Fibroblast of skin of right quadriceps (primary cell): ENCODE measurements at regions not wholly inside any gene's neighbourhood (a gene's known extent, or its start where the extent isn't known, plus 50 kb on each side); places are given as distances from the start of the nearest gene placed in this dataset.

Experiments used
- DNase-seq: peaks from one replicate; pipeline ENCODE4 v3.0.0-alpha.2; 2013

DNA sequence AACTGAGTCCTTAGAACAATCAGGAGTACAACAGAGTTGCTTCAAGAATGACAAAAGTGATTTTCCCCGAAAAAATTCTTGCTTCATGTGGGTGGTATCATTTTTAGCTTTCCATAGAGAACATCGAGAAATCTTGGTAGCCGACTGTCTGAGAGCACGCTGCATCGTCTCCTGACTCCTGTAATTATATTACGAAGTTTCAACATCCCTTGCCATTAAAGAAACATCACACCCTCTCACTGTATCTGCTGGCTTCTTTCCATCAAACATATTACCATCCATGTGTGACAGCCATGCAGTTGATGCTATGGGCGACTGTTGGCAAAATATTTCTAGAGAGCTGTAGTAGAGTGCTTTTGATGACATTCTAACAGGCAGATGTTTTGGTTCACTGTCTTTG, 311.2 kb downstream of the CMPK2 start:
- no peak for DNase-seq

DNA sequence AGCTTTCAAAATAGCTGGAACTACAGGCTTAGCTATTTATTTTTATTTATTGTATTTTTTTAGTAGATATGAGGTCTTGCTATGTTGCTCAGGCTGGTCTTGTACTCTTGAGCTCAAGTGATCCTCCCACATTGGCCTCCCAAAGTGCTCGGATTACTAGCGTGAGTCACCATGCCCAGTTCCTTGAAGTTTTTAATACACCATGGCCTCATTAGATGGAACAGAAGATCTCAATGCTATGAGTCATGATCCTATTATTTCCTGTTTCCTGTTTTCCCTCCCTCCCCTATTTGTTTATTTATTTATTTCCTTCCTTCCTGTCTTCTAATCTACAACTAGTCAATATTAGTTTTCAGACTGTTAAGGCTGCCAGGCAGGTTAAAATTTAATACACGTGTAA, 309.0 kb downstream of the CMPK2 start:
- peak; percentile 80 for DNase-seq

DNA sequence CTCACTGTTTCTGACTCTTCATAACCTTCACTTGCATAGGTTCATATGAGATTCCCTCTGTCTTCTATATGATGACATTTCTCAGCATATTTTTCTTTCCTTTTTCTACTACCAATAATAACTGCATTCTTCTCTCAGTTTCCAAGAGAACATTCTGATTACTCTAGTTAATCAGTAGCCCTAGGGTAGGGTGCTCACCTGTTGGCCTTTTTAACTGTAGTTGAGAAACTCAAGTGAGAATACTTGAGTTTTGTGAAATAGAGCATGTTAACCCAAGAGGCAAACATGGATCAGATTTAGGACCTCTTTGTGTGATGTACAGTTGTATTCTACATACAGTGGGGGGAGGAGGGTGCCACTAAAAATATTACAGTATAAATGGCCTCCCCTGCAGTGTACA, 308.0 kb downstream of the CMPK2 start:
- no peak for DNase-seq

DNA sequence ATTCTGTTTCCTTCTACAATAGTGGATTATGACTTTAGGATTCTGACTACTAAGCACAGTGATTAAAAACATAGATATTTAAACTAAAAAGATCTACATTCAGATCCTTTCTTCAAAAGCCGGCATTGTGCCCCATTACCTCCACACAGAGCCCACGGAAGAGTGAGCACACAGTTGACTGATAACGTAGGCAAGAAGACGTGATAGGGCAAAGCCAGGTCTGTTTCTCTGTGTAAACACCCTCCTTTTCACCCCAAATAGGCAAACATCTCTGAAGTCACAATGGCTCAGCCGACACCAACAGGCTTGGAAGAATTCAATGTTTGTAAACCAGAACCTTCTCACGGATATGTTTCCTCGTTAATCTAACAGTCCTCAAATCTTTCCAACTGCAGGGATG, 302.9 kb downstream of the CMPK2 start:
- DNase-seq, result no peak

DNA sequence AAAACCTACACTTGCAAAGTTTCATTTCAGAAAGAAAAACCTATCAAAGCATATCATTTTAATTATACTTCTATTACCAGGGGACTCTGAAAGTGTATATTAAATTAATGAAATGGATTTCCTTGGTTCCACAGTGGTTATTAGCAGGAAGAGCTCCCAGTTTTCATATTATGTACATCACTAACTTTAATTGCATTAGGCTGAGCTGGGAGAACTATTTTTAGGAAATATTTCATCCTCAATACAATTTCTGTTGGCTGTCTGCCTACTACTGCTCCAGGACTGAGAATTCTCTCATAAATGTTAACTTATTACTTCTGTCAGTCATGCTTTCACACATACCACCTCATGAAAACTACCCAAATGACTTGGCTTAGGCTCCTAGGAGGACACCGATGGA, 301.4 kb downstream of the CMPK2 start:
- peak; percentile 6 for DNase-seq

DNA sequence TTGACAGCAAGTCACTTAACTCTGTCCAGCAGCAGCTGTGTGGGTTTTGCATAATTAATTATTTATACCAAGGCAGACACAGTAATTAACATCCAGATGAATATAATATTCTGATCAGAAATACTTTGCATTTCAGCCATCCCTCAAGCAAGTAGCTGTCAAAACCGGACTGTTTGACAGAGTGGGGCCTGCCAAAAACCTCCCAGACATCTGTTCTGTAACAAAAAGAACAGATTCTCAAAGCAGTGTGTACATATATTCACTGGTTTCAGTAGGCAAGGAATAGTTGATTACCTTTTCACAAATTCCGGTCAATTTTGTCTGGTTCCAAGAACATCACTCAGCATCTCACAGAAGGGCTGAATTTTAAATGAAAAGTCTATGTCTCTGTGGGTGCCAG, 291.6 kb downstream of the CMPK2 start:
- no peak for DNase-seq

DNA sequence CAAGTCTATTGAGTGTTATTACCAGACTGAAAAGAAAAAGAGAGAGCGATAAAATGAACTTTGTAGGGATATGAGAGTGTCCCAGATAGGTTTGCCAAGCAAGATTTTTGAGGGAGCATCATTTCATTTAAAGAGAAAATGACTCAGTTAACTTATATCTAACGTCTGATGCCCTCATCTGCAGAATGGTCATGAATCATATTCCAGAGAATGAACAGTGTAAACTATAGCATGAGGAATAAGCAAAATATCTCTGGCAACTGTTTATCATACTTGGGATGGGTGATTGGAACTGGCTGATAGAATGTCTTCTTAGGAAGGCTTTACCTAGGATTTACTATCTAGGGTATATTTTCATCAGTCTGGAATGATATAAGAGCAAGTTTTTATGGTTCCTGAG, 289.4 kb downstream of the CMPK2 start:
- DNase-seq, result peak; percentile 79

DNA sequence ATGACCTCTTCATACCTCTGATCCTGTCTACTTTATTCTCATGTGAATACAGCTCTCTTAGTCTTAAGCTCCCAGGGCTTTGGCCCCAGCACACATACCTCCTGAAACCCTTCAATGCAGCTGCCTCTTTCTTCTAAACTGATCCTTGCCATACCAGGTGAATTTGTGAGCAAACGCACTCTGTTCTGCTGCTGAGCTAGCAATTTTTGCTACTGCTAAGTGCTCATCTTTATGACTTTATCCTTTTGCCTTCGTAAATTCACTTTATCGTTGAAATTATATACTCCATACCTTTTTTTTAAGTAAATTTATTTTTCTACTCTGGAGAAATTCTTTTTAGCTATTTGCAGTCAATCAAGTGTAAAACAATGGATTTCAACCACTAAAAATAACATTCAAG, 287.7 kb downstream of the CMPK2 start:
- no peak for DNase-seq

DNA sequence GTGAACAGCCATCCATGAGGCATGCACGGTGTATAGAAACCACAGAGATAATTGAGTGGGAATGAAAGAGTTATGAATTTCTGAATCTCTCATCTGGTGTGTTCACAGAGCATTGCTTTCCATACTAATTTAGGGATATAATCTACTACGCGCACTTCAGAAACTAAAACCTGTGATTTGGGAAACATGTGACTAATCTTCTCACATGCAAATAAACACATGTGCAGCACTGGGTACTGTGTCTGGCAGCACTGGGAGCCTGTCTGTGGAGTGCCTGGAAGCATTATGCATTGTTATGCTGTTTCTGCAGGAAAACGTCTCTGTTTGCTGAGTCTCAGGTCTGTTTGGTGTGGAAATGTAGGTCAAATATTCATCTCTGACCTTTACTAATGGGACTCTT, 287.3 kb downstream of the CMPK2 start:
- DNase-seq, result no peak

DNA sequence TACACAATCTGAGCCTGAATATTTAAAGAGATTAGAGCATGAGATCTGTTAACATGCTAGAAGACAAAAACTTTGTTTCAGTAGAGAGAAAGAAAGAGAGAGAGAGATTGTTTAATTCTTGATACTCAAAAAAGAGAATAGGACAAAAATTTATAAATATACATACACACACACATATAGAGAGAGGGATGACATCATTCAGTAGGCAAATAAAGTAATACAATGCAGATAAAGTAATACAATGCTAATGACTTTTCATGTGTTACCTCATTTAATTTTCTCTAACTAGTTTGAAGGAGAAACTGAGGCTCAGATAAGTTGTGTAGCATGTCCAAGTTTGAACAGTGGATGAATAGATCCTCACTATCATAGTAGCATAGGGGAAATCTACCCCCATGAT, 286.4 kb downstream of the CMPK2 start:
- no peak for DNase-seq

DNA sequence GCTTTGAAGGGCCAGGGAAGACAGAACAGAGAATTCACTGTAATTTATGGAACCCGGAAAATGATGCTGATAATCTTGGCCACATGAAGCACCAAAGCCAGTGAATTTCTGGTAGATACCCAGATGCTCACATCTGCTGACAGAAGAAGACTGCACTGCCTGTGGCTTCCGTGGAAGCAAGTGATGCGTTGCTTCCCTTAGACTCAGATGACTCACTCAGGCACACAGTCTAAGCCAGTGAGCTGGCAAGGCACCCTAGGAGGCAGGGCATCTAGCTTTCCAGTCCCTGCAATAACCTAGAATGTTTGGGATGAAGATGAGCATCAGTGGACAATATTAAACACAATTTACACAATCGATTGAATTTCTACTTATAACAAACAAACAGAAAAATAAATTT, 284.7 kb downstream of the CMPK2 start:
- peak; percentile 75 for DNase-seq

DNA sequence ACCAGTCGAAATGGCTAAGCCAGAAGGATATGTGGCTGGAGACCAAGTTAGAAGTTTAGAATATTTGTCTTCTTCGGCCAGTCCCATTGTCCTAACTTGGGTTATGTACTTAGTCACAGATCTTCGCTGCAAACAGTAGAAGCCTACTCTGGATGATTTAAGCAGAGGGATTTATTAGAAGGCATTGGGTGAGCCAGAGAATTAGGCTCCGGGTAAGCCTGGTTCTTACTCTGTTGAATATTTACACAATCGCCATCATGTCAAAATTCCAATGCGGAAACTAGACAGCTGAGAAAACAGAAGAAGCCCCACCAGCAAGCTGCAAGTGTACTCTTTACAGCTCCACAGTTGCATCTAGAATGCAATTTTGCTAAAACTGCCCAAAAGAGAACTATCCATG, 276.6 kb downstream of the CMPK2 start:
- DNase-seq, result no peak

DNA sequence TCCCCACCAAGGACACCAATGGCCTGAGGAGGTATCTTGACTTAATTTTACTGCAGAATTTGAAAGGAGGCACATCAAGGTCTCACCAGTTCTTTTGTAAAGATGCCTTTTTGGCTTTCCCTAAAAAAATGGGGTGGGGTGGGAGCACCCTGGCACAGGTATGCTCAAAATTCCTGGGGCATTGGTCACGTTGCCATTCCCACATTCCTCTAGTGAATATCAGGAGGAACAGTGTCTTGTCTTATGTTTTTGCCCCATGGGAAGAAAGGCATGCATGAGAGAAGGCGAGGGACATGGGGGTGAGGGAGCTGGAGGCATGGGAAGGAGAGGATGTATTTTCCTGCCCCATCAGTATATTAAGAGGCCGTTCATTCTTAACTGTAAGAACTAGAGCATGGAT, 275.3 kb downstream of the CMPK2 start:
- no peak for DNase-seq

DNA sequence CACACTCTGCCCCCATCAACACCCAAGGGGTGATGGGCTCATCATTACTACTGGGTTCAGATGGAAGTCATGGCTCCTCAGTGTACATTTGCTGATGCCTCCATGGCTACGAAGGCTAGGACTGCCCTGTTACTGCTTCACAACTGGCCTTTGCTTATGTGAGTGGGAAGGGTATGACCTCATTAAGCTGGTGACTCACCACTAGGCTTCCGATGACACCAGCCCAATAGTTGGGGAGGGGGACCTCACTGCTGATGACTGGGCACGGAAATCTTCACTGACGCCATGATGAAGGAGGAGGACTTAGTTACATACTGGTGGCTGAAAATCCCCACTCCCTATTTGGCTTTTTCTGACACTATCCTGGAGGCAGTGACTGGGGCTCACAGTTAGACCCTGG, 263.2 kb downstream of the CMPK2 start:
- no peak for DNase-seq

DNA sequence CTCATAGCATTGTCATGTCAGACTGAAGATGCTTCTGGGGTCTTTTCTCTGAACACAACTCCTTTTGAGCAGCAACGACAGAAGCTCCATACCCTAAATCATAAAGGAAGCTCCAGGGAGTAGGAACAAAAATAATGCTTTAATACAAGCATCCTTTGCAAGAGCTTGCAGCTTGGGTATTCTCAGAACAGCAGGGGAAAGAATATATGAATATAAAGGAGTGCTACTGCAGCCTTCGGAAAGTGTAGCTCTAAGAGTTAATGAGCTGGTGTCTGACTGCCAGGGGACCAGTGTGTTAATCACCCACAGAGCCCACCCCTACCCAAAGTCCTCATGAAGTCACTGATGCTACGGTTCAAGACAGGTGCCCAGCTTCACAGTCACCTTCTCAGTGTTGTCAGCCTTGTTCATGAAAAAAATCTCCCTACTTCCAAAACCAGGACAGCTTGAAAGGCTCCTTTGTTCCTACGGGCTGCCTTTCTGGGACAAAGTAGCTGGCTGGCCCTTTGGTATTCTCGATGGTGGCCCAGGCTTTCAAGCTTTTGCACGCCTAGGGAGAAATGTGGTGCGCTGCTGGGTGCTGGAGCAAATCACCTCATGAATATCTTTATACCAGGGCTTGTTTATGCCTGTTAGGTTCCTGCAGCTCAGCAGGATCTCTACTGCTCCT, 259.7 kb downstream of the CMPK2 start:
- DNase-seq, result no peak

DNA sequence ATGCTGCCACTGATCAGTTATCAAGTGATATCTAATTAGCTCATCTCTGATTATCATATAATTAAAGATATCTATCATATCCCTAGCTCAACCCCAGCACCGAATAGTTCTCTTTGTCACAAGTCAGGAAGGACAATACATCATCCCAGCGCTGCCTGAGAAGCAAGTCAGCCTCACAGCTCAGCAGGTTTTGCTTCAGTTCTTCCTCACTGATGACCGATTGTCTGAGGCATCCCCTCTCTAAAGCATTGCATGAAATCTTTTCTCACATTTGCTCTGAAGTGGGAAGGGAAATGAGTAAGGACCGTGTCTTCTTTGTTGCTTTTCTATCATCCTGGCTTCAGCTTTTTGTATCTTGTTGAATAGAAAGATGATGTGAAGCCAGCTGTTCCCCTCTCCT, 247.9 kb downstream of the CMPK2 start:
- DNase-seq, result no peak

DNA sequence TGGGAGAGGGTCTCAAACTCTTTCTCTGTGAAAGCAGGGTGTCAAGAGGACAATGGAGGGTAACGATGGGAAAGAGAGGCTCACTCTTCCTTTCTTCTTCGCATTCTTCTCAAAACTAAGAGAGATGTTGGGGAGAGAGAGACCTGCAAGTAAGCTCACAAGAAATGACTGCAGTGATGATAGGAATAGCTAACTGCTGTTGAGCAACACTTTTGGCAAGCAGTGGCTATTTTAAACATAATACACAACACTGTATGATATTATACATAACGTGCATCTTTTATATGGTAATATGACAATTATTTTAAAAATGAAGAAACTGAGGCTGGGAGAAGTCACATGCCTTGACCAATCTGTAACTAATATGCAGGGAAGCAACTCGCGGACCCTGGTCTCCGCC, 247.5 kb downstream of the CMPK2 start:
- no peak for DNase-seq

DNA sequence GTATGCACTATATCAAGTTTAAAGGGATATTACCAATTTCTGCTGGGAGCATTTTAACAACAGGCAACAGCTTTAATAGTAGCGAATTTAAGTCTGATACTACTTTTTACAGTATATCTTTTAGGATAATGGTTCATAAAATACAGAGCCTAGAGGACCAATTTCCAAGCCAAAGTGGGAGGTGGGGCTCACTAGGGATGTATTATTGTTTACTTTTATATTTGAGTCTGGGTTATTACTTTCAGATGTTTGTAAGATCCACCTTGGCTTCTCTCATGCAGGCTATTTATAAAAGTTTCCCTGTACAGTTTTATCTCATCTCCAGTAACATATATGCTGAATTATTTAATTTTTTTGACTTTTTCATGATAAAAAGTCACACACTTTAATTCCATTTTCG, 242.0 kb downstream of the CMPK2 start:
- no peak for DNase-seq

DNA sequence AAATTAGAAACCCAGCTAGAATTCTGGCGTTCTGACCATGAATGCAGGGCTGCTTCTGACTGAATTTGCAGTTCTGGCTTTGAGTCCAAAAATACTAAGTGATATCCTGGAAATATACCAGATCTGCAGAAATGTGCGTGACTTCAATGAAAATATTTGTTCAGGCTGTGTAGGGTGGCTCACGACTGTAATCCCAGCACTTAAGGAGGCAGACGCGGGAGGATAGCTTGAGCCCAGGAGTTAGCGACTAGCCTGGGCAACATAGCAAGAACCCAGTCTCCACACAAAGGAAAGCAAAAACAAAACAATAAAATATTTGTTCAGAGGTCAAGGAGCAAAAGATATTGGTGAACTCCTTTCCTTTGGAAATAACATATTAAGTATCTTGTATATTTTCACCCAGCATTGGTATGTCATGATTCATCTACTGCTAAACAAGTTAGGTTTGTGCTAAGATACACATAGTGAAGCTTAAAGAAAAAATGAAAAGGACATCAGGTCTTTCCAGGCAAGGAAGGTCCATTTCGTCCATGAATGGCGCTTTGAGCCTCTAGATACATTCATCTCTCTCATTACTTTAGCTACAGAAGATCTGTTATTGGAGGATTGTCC, 239.2 kb downstream of the CMPK2 start:
- no peak for DNase-seq

DNA sequence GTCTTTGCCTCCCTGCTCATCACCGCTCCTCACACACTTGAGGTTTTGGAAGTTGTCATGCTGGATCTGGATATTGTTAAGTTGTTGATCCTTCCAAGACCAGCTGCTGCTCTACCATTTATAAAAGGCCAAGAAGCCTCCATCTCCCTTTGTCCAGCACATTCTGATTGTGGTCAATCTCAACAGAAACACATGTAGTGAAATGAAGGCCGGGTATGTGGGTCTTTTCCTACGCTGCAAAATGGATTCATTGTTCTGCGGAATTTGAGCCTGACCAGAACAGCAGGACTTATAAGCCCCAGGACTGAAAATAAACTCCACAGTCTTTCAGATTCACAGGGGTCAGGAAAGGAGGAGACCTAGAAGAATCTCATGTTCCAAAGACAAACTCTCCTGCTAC, 238.4 kb downstream of the CMPK2 start:
- DNase-seq, result no peak

DNA sequence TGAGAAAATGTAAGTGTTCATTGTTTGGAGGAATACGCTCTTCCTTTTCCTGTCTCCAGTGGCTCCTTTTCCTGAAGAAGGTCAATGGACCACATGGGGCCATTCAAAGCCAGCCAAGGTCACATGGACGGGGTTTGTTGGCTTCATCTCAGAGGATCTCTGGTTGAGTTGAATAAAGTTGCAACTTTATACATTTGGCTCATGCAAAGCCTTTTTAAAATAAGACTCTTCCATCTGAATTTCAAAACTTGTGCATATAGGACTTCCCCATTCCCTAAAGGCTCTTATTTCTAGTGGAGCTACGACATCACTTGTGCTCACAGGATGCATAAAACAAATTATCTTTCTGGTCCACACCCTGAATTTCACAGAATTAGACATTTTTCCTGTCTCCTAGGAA, 235.5 kb downstream of the CMPK2 start:
- no peak for DNase-seq

DNA sequence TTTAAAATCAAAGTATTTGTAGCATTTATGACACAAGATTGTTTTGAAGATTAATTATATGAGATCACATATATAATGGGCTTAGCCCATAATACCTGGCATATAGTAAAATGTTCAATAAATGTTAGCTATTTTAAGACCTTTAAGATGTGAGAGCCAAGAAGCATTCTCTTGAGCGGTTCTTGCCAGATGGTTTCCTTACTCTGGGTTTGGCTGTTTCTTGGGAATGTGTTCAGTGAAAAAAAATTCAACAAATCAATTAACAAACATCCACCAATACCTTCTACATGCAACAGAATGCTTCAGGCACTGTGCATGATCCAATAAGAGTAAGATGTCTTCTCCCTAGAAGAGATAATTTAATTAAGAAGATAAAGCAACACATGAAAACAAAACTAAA, 230.4 kb downstream of the CMPK2 start:
- DNase-seq, result no peak

DNA sequence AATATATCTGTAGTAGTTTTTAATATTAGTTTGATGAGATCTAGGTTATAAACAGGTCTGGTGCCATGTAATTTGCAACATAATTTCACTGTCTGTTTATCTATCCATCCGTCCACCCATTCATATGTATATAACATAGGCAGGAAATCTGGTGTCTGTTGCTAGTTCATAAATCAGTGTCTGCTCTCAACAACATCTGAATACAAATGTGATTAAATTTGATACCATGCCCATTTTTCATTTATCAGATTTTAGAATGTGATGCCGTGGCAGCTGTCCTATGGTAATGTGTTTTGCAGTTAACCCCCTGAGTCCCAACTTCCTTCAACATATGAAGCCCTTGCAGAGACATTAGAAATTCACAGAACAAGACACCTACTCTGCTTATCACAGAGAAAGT, 228.4 kb downstream of the CMPK2 start:
- DNase-seq, result no peak

DNA sequence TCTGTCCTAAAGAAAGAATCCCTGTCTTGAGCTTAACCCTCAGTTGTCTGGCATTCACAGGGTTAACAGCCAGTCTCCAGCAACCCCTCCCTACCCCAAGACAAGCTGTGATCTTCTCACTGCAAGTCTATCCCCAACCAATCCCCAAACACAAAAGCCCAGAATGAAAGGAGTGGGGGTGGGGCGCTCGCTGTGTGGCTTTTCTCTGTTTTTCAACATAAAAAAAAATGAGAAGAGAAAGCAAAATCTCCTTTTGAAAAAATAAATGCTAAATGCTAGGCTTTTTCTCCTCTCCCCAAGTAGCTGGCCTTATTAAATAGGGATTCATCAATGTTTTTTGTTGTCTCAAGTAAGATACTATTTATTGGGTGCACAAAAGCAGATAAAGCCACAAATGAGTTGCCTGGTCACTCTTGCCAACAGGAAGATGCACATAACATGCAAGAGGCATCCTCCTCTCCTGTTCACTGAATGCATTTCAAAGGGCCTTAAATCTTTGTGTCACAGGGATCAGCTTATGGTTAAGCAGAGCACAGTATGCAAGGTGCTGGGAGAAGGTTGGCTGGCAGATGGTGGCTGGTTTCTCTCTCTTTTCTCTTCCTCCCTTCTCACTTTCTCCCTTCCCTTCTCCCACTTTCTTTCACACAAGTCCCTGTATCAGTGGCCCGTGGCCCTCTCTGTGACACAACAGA, 225.6 kb downstream of the CMPK2 start:
- no peak for DNase-seq

DNA sequence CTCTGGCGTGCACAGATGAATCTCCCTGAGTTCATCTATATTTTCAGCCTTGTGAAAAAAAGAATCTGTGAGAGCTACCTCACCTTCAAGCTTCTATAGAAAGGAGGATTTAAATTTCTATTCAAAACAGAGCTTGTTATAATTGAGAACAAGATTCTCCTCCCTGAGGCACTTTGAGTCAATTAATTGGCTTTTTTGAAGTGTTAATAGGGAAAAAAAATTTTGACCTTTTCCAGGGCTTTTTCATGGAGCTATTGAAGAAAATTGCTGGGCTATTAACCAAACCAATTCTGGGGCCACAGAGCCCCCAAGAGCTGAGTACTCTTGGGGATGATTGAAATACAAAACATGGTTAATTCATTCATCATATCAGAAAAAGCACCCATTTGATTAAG, 225.1 kb downstream of the CMPK2 start:
- no peak for DNase-seq
